ENCODE measurements at regions not wholly inside any gene's neighbourhood (a gene's known extent, or its start where the extent isn't known, plus 50 kb on each side); places are given as distances from the start of the nearest gene placed in this dataset.

- TF ChIP-seq SIN3A (IDR thresholded peaks at IDR 0.05; ENCODE audit: low read depth) (no peak), POLR2A (IDR thresholded peaks at IDR 0.05; ENCODE audit: borderline replicate concordance, extremely low read depth, insufficient read depth, insufficient read length) (no peak), EGR1 (IDR thresholded peaks at IDR 0.05; ENCODE audit: low read depth) (no peak)
These were observed 207.5 kb upstream of the ZBED5 start (continued) for GRCh38 chr11:11065396-11065795.

GRCh38 chr11:11057472-11057854 lies 199.6 kb upstream of the ZBED5 start:
- no peak overlapping the region for H3K4me3 ChIP-seq (replicated peaks in 1 of 2; ENCODE audit: low read depth in 1 of 2, low read length in 2 of 2)
- no peak overlapping the region for H2AFZ ChIP-seq (ENCODE audit: low read depth, low read length, poor library complexity, severe bottlenecking)
- 0 out of 4 replicates have a peak, but pooled peaks cover 0 to 3% of the 10 kb centered on the region in 2 experiments for H3K9me3 ChIP-seq (ENCODE audit: control insufficient read depth in 1 of 2, insufficient read depth in 1 of 2, low read depth in 1 of 2, low read length in 2 of 2)
- no peak overlapping the region for H3K27ac ChIP-seq (ENCODE audit: low read depth, low read length)
- intact Hi-C loops (cut with micrococcal nuclease), result no loop called here
- H3K9ac ChIP-seq (ENCODE audit: low read length), result no peak overlapping the region
- BruUV-seq (replicated peaks), result no TSS peak
- H4K20me1 ChIP-seq (ENCODE audit: insufficient read depth), result no peaks in the 10 kb centered on the region
- no peaks in the 10 kb centered on the region for H3K79me2 ChIP-seq (ENCODE audit: insufficient read depth, low read length)
- TF ChIP-seq ZBTB33 (IDR thresholded peaks at IDR 0.05; ENCODE audit: extremely low read depth, insufficient replicate concordance, low read length) (no peak), EGR1 (IDR thresholded peaks at IDR 0.05; ENCODE audit: low read depth) (no peak), CBX3 (IDR thresholded peaks at IDR 0.05; ENCODE audit: low read depth) (no peak), MAX (IDR thresholded peaks at IDR 0.05) (no peak), SIN3A (IDR thresholded peaks at IDR 0.05; ENCODE audit: low read depth) (no peak), TCF7L2 (IDR thresholded peaks at IDR 0.05; ENCODE audit: borderline replicate concordance, extremely low read depth, insufficient read depth, insufficient read length) (no peak), SP1 (IDR thresholded peaks at IDR 0.05; ENCODE audit: low read depth) (no peak), ELF1 (IDR thresholded peaks at IDR 0.05; ENCODE audit: borderline replicate concordance, low read depth) (no peak), ATF3 (IDR thresholded peaks at IDR 0.05) (no peak)
- DNase-seq (ENCODE audit: low read depth, low spot score) (no peak), ATAC-seq (no peak)
- no peak overlapping the region for H3K4me2 ChIP-seq (ENCODE audit: low read length)
- ChIA-PET CTCF (no interaction called here), RAD21 (ENCODE audit: low non-redundant PET in 1 of 2, low total read pairs in 2 of 2, uncharacterized antibody in 2 of 2, unreplicated experiment in 2 of 2) (no interaction called here), POLR2A (no interaction called here)
- no peaks in the 10 kb centered on the region for H3K4me1 ChIP-seq (ENCODE audit: control insufficient read depth in 1 of 2, insufficient read depth in 2 of 2, low read length in 2 of 2)
- no peaks in the 10 kb centered on the region for H3K27me3 ChIP-seq (ENCODE audit: insufficient read depth, low read length)
- no peaks in the 10 kb centered on the region for H3K9me2 ChIP-seq (ENCODE audit: insufficient read depth)
- no peaks in the 10 kb centered on the region for H3K36me3 ChIP-seq (ENCODE audit: control insufficient read depth in 1 of 2, insufficient read depth in 2 of 2, low read length in 2 of 2)

Data from HCT116 (cell line).